ENCODE measurements at regions not wholly inside any gene's neighbourhood (a gene's known extent, or its start where the extent isn't known, plus 50 kb on each side); places are given as distances from the start of the nearest gene placed in this dataset.
"Not testable (repeated sequence)": the region's sequence is repeated elsewhere in the genome, so short reads cannot be mapped to it uniquely, and the experiment has no call there.

GRCh38 chr2:83180862-83181530 lies 1278.1 kb downstream of the SUCLG1 start:
- TF ChIP-seq EZH2 (IDR thresholded peaks at IDR 0.05; ENCODE audit: borderline replicate concordance, low read depth, low read length, severe bottlenecking); CTCF (IDR thresholded peaks at IDR 0.05; ENCODE audit: borderline replicate concordance, extremely low read depth, low read length, poor library complexity, severe bottlenecking): not testable (repeated sequence)
